GM18519 (cell line): ENCODE measurements at regions not wholly inside any gene's neighbourhood (a gene's known extent, or its start where the extent isn't known, plus 50 kb on each side); places are given as distances from the start of the nearest gene placed in this dataset.
A peak's percentile ranks its signal among the peaks of the same experiment; 100 is the strongest.

ENCODE experiments used
- ATAC-seq: cut with Tn5 transposase; IDR thresholded peaks from one replicate; pipeline ENCODE4 v1.9.1; 2021; ENCODE audit warnings: mild to moderate bottlenecking, moderate library complexity; ENCODE audit not compliant: unreplicated experiment, low FRiP score

DNA sequence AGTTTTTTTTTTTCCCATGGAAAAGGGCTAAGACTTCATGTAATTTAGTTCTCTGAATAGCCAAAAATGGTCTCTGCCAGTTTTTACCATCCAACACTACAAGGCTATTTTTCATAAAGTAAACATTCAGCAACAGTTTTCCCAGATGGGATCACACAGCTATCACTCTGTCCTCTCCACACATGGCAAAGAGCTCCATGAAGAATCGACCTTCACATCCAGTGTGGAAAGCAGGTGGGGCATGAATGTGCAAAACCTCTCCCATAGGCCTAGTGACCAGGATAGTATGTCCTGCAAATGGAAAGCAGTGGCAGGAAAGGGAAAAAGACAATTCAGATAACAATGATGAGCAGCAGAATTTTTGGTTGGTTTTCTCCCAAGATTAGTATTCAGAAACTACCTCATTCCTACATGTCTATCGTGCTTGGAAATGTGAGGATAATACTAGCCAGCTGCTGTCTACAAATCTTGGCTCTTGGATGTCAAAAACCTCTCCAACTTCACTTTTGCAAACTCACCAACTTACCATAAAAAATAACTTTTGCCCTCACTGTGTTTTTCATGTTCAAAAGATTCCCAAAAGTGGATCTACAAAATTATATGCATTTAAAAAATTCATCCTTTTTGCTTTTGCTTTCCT, 159.7 kb upstream of the MCHR2 start:
- ATAC-seq: no peak

DNA sequence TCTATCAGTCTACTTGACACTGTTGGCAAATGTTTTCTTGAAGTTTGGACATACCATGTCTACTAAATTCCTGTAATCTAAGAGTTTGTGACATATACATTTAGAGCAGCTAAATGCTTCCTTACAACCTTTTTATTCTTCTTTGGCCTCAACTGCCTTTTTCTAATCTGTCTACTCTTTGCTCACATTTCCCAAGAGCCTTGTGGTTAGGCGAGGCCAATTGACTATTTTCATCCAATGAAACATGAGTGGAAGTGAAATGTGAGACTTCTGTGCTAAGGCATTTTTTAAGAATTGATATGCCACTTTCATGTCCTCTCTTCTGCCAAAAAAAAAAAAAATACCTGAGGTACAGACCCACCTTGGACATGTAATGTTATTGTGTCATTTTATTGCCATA, 158.2 kb upstream of the MCHR2 start:
- no peak for ATAC-seq

- no peak for ATAC-seq
Observed at GRCh38 chr6:100144991-100145390, 151.0 kb upstream of the MCHR2 start.

DNA sequence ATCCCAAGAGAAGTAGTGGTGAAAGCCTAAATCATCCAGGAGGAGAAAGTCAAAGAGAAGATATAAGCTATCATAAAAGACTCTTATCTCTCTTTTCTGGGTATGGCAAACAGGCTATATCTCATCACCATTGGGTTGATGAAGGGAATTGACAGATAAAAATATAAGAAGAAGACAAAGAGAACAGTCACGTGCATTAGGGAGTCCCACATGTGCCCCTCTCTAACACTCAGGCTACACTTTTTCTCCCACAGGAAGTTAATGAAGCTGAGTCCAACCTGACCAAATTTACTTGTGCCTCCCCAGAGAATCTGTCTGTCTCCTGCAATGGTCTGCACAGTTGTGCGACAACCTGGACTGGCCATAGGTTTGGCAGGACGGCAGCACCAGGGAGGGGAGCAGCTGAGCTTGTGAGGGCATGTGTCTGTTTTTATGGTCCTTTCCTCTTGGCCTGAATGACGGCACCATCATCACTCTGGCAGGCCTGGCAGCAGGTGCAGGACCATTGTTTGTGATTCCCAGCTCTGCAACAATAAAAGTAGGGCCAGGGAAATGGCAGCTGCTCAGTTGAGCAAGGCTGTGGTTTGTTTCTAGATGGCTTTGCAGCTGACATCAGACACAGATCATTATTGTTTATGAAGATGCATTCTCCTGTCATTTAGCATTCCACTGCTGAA, 144.5 kb upstream of the MCHR2 start:
- no peak for ATAC-seq

DNA sequence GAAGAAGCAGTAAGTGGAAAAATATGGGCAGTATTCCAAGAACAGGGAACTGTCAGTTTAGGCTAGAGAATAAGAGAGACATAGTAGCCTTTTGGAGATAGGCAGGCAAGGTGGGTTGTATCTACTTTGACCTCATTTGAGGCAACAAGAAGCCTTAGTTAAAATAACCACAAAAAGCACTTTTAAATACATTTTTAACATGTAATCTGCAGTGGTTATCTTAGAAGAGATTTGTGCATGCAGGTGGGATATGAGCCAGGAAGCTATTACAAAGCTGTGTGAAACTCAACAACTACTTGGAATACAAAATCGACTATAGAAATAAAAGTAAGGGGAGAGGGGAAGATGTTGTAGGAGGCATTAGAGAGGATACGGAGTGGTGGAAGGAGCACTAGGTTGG, 143.7 kb upstream of the MCHR2 start:
- ATAC-seq: no peak

DNA sequence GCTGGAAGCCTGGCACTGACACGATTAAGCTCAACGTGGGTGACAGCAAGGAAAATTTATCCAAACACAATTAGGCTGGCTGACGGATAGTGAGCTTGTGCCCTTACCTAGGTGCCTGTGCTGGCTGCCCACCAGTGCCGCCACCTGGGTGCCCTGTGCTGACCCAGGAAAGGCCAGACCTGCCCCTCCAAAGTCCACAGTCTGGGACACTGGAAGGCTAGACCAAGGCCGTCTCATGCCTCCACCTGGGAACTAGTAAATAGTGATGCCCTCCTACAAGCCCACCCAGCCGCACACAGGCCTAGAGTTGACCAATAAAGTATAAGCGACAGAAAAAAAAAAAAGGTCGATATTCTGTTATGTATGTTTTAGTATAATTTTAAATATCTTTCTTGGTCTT, 142.6 kb upstream of the MCHR2 start:
- no peak for ATAC-seq

DNA sequence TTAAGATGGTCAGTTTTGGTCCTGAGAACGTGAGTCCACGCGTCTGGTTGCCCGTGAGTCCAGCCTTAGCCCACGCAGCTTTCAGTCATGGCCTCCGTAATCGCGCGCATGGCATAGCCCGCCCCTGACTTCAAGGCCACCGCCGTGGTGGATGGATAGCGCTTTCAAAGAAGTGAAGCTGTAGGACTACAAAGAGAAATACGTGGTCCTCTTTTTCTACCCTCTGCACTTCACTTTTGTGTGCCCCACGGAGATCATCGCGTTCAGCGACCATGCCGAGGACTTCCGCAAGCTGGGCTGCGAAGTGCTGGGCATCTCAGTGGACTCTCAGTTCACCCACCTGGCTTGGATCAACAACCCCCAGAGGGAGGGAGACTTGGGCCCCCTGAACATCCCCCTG, 142.0 kb upstream of the MCHR2 start:
- ATAC-seq: no peak

DNA sequence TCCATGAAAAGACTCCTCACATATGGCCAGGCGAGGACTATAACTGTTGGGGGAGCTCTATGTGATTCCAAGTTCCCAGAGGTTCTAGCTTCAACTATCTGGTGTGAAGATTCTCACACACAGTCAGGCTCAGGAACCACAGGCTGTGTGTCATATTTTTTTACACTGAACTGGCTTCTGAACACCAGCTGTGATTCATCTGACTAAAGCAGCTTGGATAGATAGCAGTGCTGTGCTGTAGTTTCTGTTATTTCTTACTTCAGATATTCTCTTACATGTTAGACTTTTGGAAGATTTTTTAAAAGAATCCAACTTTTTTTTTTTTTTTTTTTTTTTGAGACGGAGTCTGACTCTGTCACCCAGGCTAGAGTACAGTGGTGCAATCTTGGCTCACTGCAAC, 140.7 kb upstream of the MCHR2 start:
- ATAC-seq: no peak

- no peak for ATAC-seq
Observed at GRCh38 chr6:100134297-100134696, 140.3 kb upstream of the MCHR2 start.

- ATAC-seq: no peak
Observed at GRCh38 chr6:100132005-100132404, 138.0 kb upstream of the MCHR2 start.

GRCh38 chr6:100130630-100131029, 136.6 kb upstream of the MCHR2 start:
- ATAC-seq: no peak

GRCh38 chr6:100126790-100127484, 132.9 kb upstream of the MCHR2 start:
- ATAC-seq: peak; percentile 72

DNA sequence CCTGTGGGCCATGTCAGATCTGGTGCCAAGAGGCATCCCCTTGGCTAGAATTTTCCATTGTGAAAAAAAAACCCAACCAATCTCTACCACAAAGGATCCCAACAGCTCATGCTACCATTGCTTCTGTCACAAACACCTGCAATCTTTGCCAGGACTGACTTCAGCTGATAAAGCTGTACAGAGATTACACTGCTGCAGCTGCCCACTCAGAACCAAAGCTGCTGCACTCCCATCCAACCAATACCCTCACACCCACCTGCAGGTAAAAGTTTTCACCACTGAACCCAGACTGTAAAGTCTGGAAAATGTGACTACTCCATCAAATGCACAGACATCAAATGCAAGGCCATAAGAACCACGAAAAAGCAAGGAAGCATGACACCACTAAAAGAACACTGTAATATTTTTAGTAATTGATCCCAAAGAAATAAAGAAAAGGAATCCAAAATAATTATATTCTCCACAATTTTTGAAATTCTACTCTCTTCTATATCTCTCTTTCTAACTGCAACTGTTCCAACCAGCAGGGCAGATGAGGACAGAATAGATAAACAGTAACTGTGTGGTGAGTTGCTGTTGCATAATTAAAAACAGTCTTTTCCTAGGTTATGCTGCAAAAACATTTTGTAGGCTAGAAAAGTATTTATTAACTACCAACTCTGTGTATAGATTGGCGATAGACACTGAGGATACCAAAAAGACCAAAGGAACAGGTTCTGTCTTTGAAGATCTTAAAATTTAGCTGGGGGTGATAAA, 128.0 kb upstream of the MCHR2 start:
- ATAC-seq: no peak

DNA sequence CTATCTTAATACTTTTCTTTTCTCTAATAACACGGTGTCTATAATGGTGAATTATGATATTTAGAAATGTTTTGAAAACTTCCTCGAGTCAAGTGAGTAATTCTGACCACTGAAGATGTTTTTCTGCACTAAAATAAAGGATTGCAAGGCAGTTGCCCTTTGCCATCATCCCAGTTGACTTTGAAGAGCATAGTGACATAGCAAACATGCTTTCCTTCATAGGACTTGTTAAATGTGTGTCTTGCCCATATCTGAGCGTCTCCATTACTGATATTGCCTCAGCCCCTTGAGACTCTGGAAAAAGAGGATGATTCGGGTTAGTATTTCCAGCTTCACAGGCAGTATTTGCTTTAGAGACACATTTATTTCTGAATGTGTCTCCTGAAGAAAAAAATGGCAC, 125.2 kb upstream of the MCHR2 start:
- ATAC-seq: no peak

DNA sequence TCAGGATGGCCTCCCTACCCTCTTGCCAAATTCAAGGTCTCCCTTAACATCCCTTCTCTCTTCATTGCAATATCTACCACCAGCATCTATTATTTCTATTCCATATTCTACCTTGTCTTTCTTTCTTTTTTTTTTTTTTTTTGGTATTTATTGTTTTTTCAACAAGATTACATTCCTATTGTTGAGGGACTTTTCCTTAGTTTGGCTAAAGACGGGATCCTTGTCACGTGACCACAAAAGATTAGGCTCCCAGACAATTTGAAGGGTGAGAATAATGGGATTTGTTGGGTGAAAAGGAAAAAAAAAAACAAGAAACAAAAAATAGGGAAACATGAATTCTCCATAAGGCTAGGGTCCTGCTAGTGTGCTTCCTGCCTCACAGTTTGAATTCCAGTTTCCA, 124.3 kb upstream of the MCHR2 start:
- no peak for ATAC-seq

DNA sequence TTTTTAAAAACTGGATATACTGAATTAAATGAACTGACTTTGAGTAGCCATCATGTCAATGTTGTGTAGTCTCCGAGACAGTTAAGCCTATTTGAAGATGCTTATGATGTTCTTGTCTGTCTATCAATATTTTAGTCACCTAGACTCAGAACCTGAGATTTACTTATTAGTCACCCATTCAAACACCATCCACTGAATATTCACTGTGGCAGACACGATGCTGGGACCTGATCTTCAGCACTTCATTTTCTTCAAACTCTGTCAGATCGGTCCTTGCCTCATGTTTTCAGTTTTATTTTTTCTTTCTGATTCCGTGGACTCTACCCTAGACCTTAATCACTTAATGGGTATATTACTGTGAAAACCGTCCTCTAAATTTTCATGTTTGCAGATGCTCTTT, 123.7 kb upstream of the MCHR2 start:
- no peak for ATAC-seq

GRCh38 chr6:100116411-100117194, 122.6 kb upstream of the MCHR2 start:
- peak; percentile 81 for ATAC-seq

DNA sequence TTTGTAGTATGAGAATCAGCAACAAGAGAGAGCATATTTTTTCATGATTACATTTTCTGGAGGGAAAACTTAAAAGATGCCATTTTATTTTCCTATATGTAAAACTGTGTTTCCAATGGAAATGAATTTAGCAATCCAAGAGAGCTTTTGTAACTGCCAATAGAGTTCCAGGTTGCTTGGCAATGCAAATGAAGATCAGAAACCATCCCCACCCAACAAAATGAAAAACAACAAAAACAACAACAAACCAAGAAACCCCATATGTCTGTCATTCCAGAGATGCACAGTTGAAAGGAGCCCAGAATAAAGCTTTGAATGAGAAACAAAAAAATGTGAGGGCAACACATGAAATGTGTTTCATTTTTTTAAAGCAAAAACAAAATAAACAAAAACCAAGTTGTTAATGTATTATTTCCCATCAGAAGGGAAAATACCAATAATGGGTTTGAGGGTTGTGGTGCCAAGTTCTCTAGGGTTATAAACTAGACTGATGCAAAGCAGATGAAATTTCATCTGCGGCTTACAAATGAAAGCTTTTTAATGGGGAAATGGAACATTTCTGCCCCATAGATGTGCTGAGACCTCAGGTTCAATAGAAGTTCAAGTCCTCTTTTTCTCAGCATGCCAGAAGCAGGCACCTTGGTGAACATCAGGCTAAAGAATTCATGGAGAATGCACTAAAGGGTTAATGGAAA, 121.5 kb upstream of the MCHR2 start:
- no peak for ATAC-seq

GRCh38 chr6:100112855-100113508, 119.0 kb upstream of the MCHR2 start:
- no peak for ATAC-seq
